SK-N-SH treated with all-trans-retinoic acid at 6 μM for 48 hours (cell line): ENCODE measurements at regions not wholly inside any gene's neighbourhood (a gene's known extent, or its start where the extent isn't known, plus 50 kb on each side); places are given as distances from the start of the nearest gene placed in this dataset.

Experiments
- CSDC2 ChIP-seq: fragments of 250-450 bp; sonication (Bioruptor Pico); IDR thresholded peaks from 2 replicates; pipeline ENCODE4 v1.5.0; 2020; ENCODE audit warnings: mild to moderate bottlenecking, moderate library complexity
- TF ChIP-seq, protein P1 (sequence below): fragments of 250-450 bp; sonication (Bioruptor Pico); IDR thresholded peaks from 2 replicates; pipeline ENCODE4 v1.5.1; 2020; ENCODE audit warnings: low read depth, mild to moderate bottlenecking, moderate library complexity

DNA sequence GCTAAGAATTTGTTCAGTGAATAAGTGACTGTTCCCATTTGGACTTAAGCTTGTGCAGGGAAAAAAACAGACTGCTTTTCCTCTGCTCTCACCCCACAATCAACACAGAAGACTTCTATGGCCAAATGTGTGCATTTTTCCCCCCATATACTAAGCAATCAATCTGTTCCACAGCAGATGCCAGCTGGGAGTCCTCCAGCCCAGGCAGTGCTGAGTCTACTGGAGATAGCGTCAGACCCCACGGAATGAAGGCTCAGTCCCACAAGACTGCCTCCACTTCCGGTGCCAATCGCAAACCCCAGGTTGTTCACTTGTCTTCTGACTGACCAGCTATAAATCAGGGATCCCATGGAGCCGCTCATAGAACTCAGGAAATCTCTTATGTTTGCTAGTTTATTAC lies 69.5 kb upstream of the ANKRD10 start:
- TF ChIP-seq CSDC2 (CRISPR knock-in tag) = no peak
- TF ChIP-seq, protein P1, sequence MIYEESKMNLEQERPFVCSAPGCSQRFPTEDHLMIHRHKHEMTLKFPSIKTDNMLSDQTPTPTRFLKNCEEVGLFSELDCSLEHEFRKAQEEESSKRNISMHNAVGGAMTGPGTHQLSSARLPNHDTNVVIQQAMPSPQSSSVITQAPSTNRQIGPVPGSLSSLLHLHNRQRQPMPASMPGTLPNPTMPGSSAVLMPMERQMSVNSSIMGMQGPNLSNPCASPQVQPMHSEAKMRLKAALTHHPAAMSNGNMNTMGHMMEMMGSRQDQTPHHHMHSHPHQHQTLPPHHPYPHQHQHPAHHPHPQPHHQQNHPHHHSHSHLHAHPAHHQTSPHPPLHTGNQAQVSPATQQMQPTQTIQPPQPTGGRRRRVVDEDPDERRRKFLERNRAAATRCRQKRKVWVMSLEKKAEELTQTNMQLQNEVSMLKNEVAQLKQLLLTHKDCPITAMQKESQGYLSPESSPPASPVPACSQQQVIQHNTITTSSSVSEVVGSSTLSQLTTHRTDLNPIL (CRISPR knock-in tag) = no peak
